ENCODE measurements at regions not wholly inside any gene's neighbourhood (a gene's known extent, or its start where the extent isn't known, plus 50 kb on each side); places are given as distances from the start of the nearest gene placed in this dataset.

DNA sequence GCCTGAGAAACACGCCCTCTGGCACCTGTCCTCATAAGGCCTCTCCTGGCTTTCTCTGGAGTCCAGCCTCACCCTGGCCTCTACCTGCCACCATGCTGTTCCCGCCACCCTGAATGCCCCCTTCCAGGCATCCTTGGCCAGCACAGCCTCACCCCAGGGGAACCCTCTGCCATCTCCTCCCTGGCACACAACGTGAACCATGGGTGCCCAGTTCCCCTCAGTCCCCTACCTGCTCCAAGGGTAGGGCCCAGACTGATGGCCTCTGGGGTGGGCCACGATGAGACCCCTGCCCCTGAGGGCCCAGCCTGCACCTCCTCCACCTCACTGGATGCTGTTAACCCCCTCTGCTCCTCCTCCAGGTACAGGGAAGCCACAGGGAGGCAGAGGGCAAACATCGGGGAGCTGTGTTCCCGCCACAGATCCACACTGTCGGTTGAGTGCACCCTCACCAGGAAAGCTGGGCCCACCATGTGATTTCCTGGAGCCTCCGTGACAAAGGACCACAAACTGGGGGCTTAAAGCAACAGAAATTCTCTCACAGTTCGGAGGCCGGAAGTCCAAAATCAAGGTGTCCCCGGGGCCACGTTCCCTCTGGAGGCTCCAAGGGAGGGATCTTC lies 169.6 kb downstream of the BRD1 start:
- TF ChIP-seq POLR2AphosphoS5 (IDR thresholded peaks at IDR 0.05; ENCODE audit: borderline replicate concordance, low read depth, low read length) (no peak), EZH2 (IDR thresholded peaks at IDR 0.05) (no peak), FOXP2 (optimal IDR thresholded peaks at IDR 0.05; ENCODE audit: control extremely low read depth, extremely low read length, insufficient read depth) (no peak)
